ENCODE measurements at regions not wholly inside any gene's neighbourhood (a gene's known extent, or its start where the extent isn't known, plus 50 kb on each side); places are given as distances from the start of the nearest gene placed in this dataset.
"Not testable (repeated sequence)": the region's sequence is repeated elsewhere in the genome, so short reads cannot be mapped to it uniquely, and the experiment has no call there.

- H3K27me3 ChIP-seq (ENCODE audit: control insufficient read depth, insufficient read depth, low read length), result no peaks in the 10 kb centered on the region
- no CpG with 5 or more reads among the region's 2 CpGs for WGBS (ENCODE audit: insufficient coverage, low lambda C conversion rate)
- H3K4me3 ChIP-seq (ENCODE audit: low read length), result no peak overlapping the region
- no peaks in the 10 kb centered on the region for H3K36me3 ChIP-seq (ENCODE audit: control insufficient read depth, insufficient read depth, low read length)
- DNase-seq, result no peak
- H3K27ac ChIP-seq (ENCODE audit: low read length), result no peak overlapping the region
- no peaks in the 10 kb centered on the region for H3K4me1 ChIP-seq (ENCODE audit: control insufficient read depth, insufficient read depth, low read length)
- H3K9me3 ChIP-seq (ENCODE audit: control insufficient read depth, low read depth, low read length), result no peaks in the 10 kb centered on the region
Measured at GRCh38 chr5:102682101-102682647, 72.9 kb upstream of the PAM start.

GRCh38 chr5:102688076-102688475 lies 67.0 kb upstream of the PAM start:
- not testable (repeated sequence) for H3K36me3 ChIP-seq (ENCODE audit: control insufficient read depth, insufficient read depth, low read length); H3K27ac ChIP-seq (ENCODE audit: low read length); H3K4me3 ChIP-seq (ENCODE audit: low read length); DNase-seq; H3K4me1 ChIP-seq (ENCODE audit: control insufficient read depth, insufficient read depth, low read length); H3K9me3 ChIP-seq (ENCODE audit: control insufficient read depth, low read depth, low read length); H3K27me3 ChIP-seq (ENCODE audit: control insufficient read depth, insufficient read depth, low read length)
- WGBS (ENCODE audit: insufficient coverage, low lambda C conversion rate), result 100% methylated on average over 4 of the region's 7 CpGs

GRCh38 chr5:102688581-102689342 lies 66.3 kb upstream of the PAM start:
- no CpG with 5 or more reads among the region's 14 CpGs for WGBS (ENCODE audit: insufficient coverage, low lambda C conversion rate)
- not testable (repeated sequence) for H3K4me1 ChIP-seq (ENCODE audit: control insufficient read depth, insufficient read depth, low read length); DNase-seq; H3K4me3 ChIP-seq (ENCODE audit: low read length); H3K36me3 ChIP-seq (ENCODE audit: control insufficient read depth, insufficient read depth, low read length); H3K27ac ChIP-seq (ENCODE audit: low read length); H3K9me3 ChIP-seq (ENCODE audit: control insufficient read depth, low read depth, low read length); H3K27me3 ChIP-seq (ENCODE audit: control insufficient read depth, insufficient read depth, low read length)

- no peak for DNase-seq
- no peak overlapping the region for H3K27ac ChIP-seq (ENCODE audit: low read length)
- H3K4me3 ChIP-seq (ENCODE audit: low read length), result no peak overlapping the region
- H3K9me3 ChIP-seq (ENCODE audit: control insufficient read depth, low read depth, low read length), result no peaks in the 10 kb centered on the region
- H3K36me3 ChIP-seq (ENCODE audit: control insufficient read depth, insufficient read depth, low read length), result no peaks in the 10 kb centered on the region
- WGBS (ENCODE audit: insufficient coverage, low lambda C conversion rate), result 100% methylated on average over 1 of the region's 2 CpGs
- H3K27me3 ChIP-seq (ENCODE audit: control insufficient read depth, insufficient read depth, low read length), result no peaks in the 10 kb centered on the region
- H3K4me1 ChIP-seq (ENCODE audit: control insufficient read depth, insufficient read depth, low read length), result no peaks in the 10 kb centered on the region
Measured at GRCh38 chr5:102690910-102691309, 64.2 kb upstream of the PAM start.

GRCh38 chr5:102691434-102691833 lies 63.7 kb upstream of the PAM start:
- Histone ChIP-seq H3K4me3 (ENCODE audit: low read length) (no peak overlapping the region), H3K36me3 (ENCODE audit: control insufficient read depth, insufficient read depth, low read length) (no peaks in the 10 kb centered on the region), H3K27ac (ENCODE audit: low read length) (no peak overlapping the region), H3K9me3 (ENCODE audit: control insufficient read depth, low read depth, low read length) (no peaks in the 10 kb centered on the region), H3K4me1 (ENCODE audit: control insufficient read depth, insufficient read depth, low read length) (no peaks in the 10 kb centered on the region), H3K27me3 (ENCODE audit: control insufficient read depth, insufficient read depth, low read length) (no peaks in the 10 kb centered on the region)
- no CpG with 5 or more reads among the region's 1 CpG for WGBS (ENCODE audit: insufficient coverage, low lambda C conversion rate)
- DNase-seq, result peak in 1 of 2 donors; percentile 23

GRCh38 chr5:102700120-102700831 lies 54.8 kb upstream of the PAM start:
- no peak for DNase-seq
- Histone ChIP-seq H3K9me3 (ENCODE audit: control insufficient read depth, low read depth, low read length) (no peaks in the 10 kb centered on the region), H3K36me3 (ENCODE audit: control insufficient read depth, insufficient read depth, low read length) (no peaks in the 10 kb centered on the region), H3K4me1 (ENCODE audit: control insufficient read depth, insufficient read depth, low read length) (no peaks in the 10 kb centered on the region), H3K27me3 (ENCODE audit: control insufficient read depth, insufficient read depth, low read length) (no peaks in the 10 kb centered on the region), H3K4me3 (ENCODE audit: low read length) (no peak overlapping the region), H3K27ac (ENCODE audit: low read length) (no peak overlapping the region)
- 89% methylated on average over 1 of the region's 1 CpG for WGBS (ENCODE audit: insufficient coverage, low lambda C conversion rate)

- Histone ChIP-seq H3K4me1 (ENCODE audit: control insufficient read depth, insufficient read depth, low read length) (no peaks in the 10 kb centered on the region), H3K9me3 (ENCODE audit: control insufficient read depth, low read depth, low read length) (no peaks in the 10 kb centered on the region), H3K36me3 (ENCODE audit: control insufficient read depth, insufficient read depth, low read length) (no peaks in the 10 kb centered on the region), H3K27me3 (ENCODE audit: control insufficient read depth, insufficient read depth, low read length) (no peaks in the 10 kb centered on the region), H3K27ac (ENCODE audit: low read length) (no peak overlapping the region), H3K4me3 (ENCODE audit: low read length) (no peak overlapping the region)
- 50% methylated on average over 2 of the region's 2 CpGs for WGBS (ENCODE audit: insufficient coverage, low lambda C conversion rate)
- DNase-seq, result no peak
Measured at GRCh38 chr5:102700916-102701315, 54.2 kb upstream of the PAM start.

GRCh38 chr5:102701748-102702147 lies 53.4 kb upstream of the PAM start:
- no peaks in the 10 kb centered on the region for H3K4me1 ChIP-seq (ENCODE audit: control insufficient read depth, insufficient read depth, low read length)
- no peaks in the 10 kb centered on the region for H3K27me3 ChIP-seq (ENCODE audit: control insufficient read depth, insufficient read depth, low read length)
- DNase-seq, result no peak
- no peaks in the 10 kb centered on the region for H3K9me3 ChIP-seq (ENCODE audit: control insufficient read depth, low read depth, low read length)
- H3K4me3 ChIP-seq (ENCODE audit: low read length), result no peak overlapping the region
- H3K36me3 ChIP-seq (ENCODE audit: control insufficient read depth, insufficient read depth, low read length), result no peaks in the 10 kb centered on the region
- H3K27ac ChIP-seq (ENCODE audit: low read length), result no peak overlapping the region
